ENCODE measurements at regions not wholly inside any gene's neighbourhood (a gene's known extent, or its start where the extent isn't known, plus 50 kb on each side); places are given as distances from the start of the nearest gene placed in this dataset.

GRCh38 chr18:76113101-76113500, 381.9 kb downstream of the ZNF516 start:
- no peak for DNase-seq

GRCh38 chr18:76102626-76103025, 392.4 kb downstream of the ZNF516 start:
- DNase-seq = no peak

GRCh38 chr18:76102156-76102555, 392.9 kb downstream of the ZNF516 start:
- no peak for DNase-seq

- no peak for DNase-seq
Observed at GRCh38 chr18:76099931-76100457, 395.0 kb downstream of the ZNF516 start.

- DNase-seq = no peak
Observed at GRCh38 chr18:76098674-76099411, 396.2 kb downstream of the ZNF516 start.

- no peak for DNase-seq
Observed at GRCh38 chr18:76081536-76081935, 413.5 kb downstream of the ZNF516 start.

GRCh38 chr18:76080430-76080829, 414.6 kb downstream of the ZNF516 start:
- DNase-seq = no peak

GRCh38 chr18:76075777-76076176, 419.3 kb downstream of the ZNF516 start:
- no peak for DNase-seq

GRCh38 chr18:76064998-76065397, 430.0 kb downstream of the ZNF516 start:
- DNase-seq = peak; percentile 2

- no peak for DNase-seq
Observed at GRCh38 chr18:76058146-76058545, 436.9 kb downstream of the ZNF516 start.

- no peak for DNase-seq
Observed at GRCh38 chr18:76057386-76057785, 437.7 kb downstream of the ZNF516 start.

GRCh38 chr18:76056471-76057110, 438.5 kb downstream of the ZNF516 start:
- no peak for DNase-seq

GRCh38 chr18:76055578-76055977, 439.5 kb downstream of the ZNF516 start:
- no peak for DNase-seq

- DNase-seq = no peak
Observed at GRCh38 chr18:76055025-76055424, 440.0 kb downstream of the ZNF516 start.

- DNase-seq = no peak
Observed at GRCh38 chr18:76054156-76054555, 440.9 kb downstream of the ZNF516 start.

GRCh38 chr18:76053551-76053950, 441.5 kb downstream of the ZNF516 start:
- DNase-seq = no peak

GRCh38 chr18:76052227-76052595, 442.8 kb downstream of the ZNF516 start:
- no peak for DNase-seq

- DNase-seq = no peak
Observed at GRCh38 chr18:76051396-76052226, 443.4 kb downstream of the ZNF516 start.

GRCh38 chr18:76046221-76046620, 448.8 kb downstream of the ZNF516 start:
- DNase-seq = no peak

- DNase-seq = no peak
Observed at GRCh38 chr18:76042511-76042910, 452.5 kb downstream of the ZNF516 start.

- DNase-seq = no peak
Observed at GRCh38 chr18:76018210-76018609, 476.8 kb downstream of the ZNF516 start.

- DNase-seq = no peak
Observed at GRCh38 chr18:76013057-76013456, 482.0 kb downstream of the ZNF516 start.

- DNase-seq = no peak
Observed at GRCh38 chr18:76005632-76006208, 489.3 kb downstream of the ZNF516 start.
